Keratinocyte (primary cell): ENCODE measurements at regions not wholly inside any gene's neighbourhood (a gene's known extent, or its start where the extent isn't known, plus 50 kb on each side); places are given as distances from the start of the nearest gene placed in this dataset.

ENCODE experiments used
- DNase-seq: peaks from one replicate; pipeline ENCODE4 v3.0.0-alpha.2; 2011; ENCODE audit warnings: low read depth, missing footprints, low spot score
- FAIRE-seq: peaks from 2 replicates; lab custom pipeline; 2011; peaks lifted over from hg19 to GRCh38; lab: Jason Lieb, UNC
- H2AFZ ChIP-seq: 2 replicates; pipeline ENCODE4 v1.6.0; 2012; ENCODE audit warnings: low read length, control low read depth, inconsistent platforms; ENCODE audit not compliant: control insufficient read depth
- H3K27ac ChIP-seq: 2 replicates; pipeline ENCODE4 v1.5.1; 2011; ENCODE audit warnings: low read length; ENCODE audit not compliant: control insufficient read depth, insufficient read depth
- H3K27me3 ChIP-seq: 3 replicates; pipeline ENCODE4 v1.6.0; 2011; ENCODE audit warnings: low read length; ENCODE audit not compliant: control insufficient read depth, insufficient read depth; ENCODE audit errors: extremely low read depth
- H3K36me3 ChIP-seq, 2 experiments: 2 replicates in 1 of 2; 3 replicates in 1 of 2; pipeline ENCODE4 v1.5.1; 2011; ENCODE audit warnings: low read length in 2 of 2, mild to moderate bottlenecking in 1 of 2; ENCODE audit not compliant: control insufficient read depth in 2 of 2, insufficient read depth in 2 of 2; ENCODE audit errors: extremely low read depth in 1 of 2
- H3K4me1 ChIP-seq: 3 replicates; pipeline ENCODE4 v1.5.1; 2011; ENCODE audit warnings: low read length; ENCODE audit not compliant: control insufficient read depth, insufficient read depth; ENCODE audit errors: extremely low read depth
- H3K4me2 ChIP-seq: 3 replicates; pipeline ENCODE4 v1.6.0; 2011; ENCODE audit warnings: low read depth, low read length; ENCODE audit not compliant: control insufficient read depth, insufficient read depth; ENCODE audit errors: extremely low read depth
- H3K4me3 ChIP-seq, 3 experiments: fragments of 200-600 bp in 1 of 3; sonication (generic) in 1 of 3; 2 replicates in 2 of 3; 3 replicates in 1 of 3; pipeline ENCODE4 v1.5.1; 2011 to 2016; ENCODE audit warnings: low read length in 3 of 3, mild to moderate bottlenecking in 3 of 3, control low read depth in 2 of 3, inconsistent platforms in 1 of 3, low read depth in 1 of 3, mixed read lengths in 1 of 3, mixed run types in 1 of 3, moderate library complexity in 1 of 3; ENCODE audit not compliant: control insufficient read depth in 2 of 3, insufficient read depth in 2 of 3; ENCODE audit errors: extremely low read depth in 1 of 3
- H3K79me2 ChIP-seq: 2 replicates; pipeline ENCODE4 v1.6.0; 2012; ENCODE audit warnings: low read length; ENCODE audit not compliant: control insufficient read depth, insufficient read depth
- H3K9ac ChIP-seq: 3 replicates; pipeline ENCODE4 v1.6.0; 2011; ENCODE audit warnings: low read length; ENCODE audit not compliant: control insufficient read depth, insufficient read depth; ENCODE audit errors: extremely low read depth
- H3K9me1 ChIP-seq: 3 replicates; pipeline ENCODE4 v1.6.0; 2011; ENCODE audit warnings: low read length; ENCODE audit not compliant: control insufficient read depth, insufficient read depth; ENCODE audit errors: extremely low read depth
- H3K9me3 ChIP-seq: 2 replicates; pipeline ENCODE4 v1.5.1; 2012; ENCODE audit warnings: low read depth, low read length; ENCODE audit not compliant: control insufficient read depth
- H4K20me1 ChIP-seq: 3 replicates; pipeline ENCODE4 v1.6.0; 2011; ENCODE audit warnings: low read length; ENCODE audit not compliant: control insufficient read depth, insufficient read depth; ENCODE audit errors: extremely low read depth
- EZH2 ChIP-seq: IDR thresholded peaks from one replicate; pipeline ENCODE4 v1.6.1; 2012; ENCODE audit warnings: inconsistent platforms, mild to moderate bottlenecking, low read length, moderate library complexity
- dilution Hi-C: fragments of 300-500 bp; cut with MboI; formaldehyde crosslinking; loops from one replicate; pipeline ENCODE4 v1.7.0; 2020; ENCODE audit warnings: low sequenced_read_pairs; ENCODE audit not compliant: extremely low pct_ligation_motif_present
- TF ChIP-seq, protein P1 (sequence below), 3 experiments: IDR thresholded peaks in 1 of 3; conservative IDR thresholded peaks in 1 of 3; optimal IDR thresholded peaks in 1 of 3; 2 replicates in 2 of 3; 3 replicates in 1 of 3; pipeline versions ENCODE3 to v1.5.1; 2011; ENCODE audit warnings: low read length in 3 of 3, mild to moderate bottlenecking in 3 of 3, moderate library complexity in 2 of 3, control low read depth in 1 of 3, inconsistent platforms in 1 of 3; ENCODE audit not compliant: insufficient read depth in 2 of 3; ENCODE audit errors: extremely low read depth in 1 of 3

DNA sequence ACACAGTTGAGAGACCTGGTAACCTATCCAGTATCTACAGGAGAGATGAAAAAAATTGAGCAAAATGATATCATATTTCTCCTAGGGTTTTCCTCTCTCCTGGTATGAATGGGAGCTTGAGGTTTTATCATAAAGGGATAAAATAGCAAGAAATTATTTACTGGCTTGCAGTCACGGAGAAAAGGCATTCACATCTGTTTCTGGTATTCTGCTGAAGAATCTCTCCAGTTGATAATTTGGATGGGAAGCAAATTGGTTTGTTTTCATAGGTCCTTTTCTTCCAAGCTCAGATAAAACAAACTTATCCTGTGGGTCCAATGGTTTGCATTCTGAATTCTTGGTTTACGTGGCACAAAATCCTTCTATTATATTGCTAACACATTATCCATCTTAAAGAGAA lies 83.1 kb upstream of the GYPA start:
- H3K9me3 ChIP-seq, result no peaks in the 10 kb centered on the region
- H3K27me3 ChIP-seq, result no peaks in the 10 kb centered on the region
- H3K79me2 ChIP-seq, result no peaks in the 10 kb centered on the region
- FAIRE-seq, result no peak
- no peak overlapping the region for H3K4me3 ChIP-seq
- no peak for TF ChIP-seq EZH2
- TF ChIP-seq, protein P1, sequence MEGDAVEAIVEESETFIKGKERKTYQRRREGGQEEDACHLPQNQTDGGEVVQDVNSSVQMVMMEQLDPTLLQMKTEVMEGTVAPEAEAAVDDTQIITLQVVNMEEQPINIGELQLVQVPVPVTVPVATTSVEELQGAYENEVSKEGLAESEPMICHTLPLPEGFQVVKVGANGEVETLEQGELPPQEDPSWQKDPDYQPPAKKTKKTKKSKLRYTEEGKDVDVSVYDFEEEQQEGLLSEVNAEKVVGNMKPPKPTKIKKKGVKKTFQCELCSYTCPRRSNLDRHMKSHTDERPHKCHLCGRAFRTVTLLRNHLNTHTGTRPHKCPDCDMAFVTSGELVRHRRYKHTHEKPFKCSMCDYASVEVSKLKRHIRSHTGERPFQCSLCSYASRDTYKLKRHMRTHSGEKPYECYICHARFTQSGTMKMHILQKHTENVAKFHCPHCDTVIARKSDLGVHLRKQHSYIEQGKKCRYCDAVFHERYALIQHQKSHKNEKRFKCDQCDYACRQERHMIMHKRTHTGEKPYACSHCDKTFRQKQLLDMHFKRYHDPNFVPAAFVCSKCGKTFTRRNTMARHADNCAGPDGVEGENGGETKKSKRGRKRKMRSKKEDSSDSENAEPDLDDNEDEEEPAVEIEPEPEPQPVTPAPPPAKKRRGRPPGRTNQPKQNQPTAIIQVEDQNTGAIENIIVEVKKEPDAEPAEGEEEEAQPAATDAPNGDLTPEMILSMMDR (optimal IDR thresholded peaks at IDR 0.05 in 1 of 3, IDR thresholded peaks at IDR 0.05 in 1 of 3, conservative IDR thresholded peaks at IDR 0.05 in 1 of 3; ENCODE audit: extremely low read depth in 1 of 3, insufficient read depth in 2 of 3, low read length in 3 of 3), result no peak
- no peaks in the 10 kb centered on the region for H4K20me1 ChIP-seq
- H3K4me1 ChIP-seq, result no peaks in the 10 kb centered on the region
- dilution Hi-C loops, result no loop called here
- H3K4me2 ChIP-seq, result no peak overlapping the region
- no peak for DNase-seq
- no peak overlapping the region for H2AFZ ChIP-seq
- H3K27ac ChIP-seq, result no peak overlapping the region
- no peaks in the 10 kb centered on the region for H3K36me3 ChIP-seq
- no peak overlapping the region for H3K9ac ChIP-seq
- no peaks in the 10 kb centered on the region for H3K9me1 ChIP-seq

DNA sequence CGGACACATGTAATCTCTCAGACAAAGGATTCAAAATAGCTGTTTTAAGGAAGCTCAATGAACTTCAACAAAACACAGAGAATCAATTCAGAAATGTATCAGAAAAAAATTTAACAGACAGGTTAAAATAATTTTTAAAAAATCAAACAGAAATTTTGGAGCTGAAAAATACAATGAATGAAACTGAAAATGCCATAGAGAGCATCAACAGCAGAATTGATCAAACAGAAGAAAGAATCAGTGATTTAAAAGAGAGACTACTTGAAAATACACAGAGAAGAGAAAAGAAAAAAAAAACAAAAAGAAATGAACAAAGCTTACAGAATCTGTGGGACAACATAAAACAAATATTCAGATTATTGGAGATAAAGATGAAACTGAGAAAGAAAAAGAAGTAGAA lies 118.8 kb upstream of the GYPA start:
- Histone ChIP-seq H3K9me1 (no peaks in the 10 kb centered on the region), H2AFZ (no peak overlapping the region), H3K27me3 (no peaks in the 10 kb centered on the region), H3K4me3 (no peak overlapping the region), H4K20me1 (no peaks in the 10 kb centered on the region), H3K36me3 (no peaks in the 10 kb centered on the region), H3K27ac (no peak overlapping the region), H3K9ac (no peak overlapping the region), H3K79me2 (no peaks in the 10 kb centered on the region), H3K4me1 (no peaks in the 10 kb centered on the region), H3K9me3 (no peaks in the 10 kb centered on the region), H3K4me2 (no peak overlapping the region)
- DNase-seq, result no peak
- dilution Hi-C loops, result no loop called here
- no peak for FAIRE-seq
- no peak for TF ChIP-seq EZH2
- TF ChIP-seq, protein P1 (optimal IDR thresholded peaks at IDR 0.05 in 1 of 3, IDR thresholded peaks at IDR 0.05 in 1 of 3, conservative IDR thresholded peaks at IDR 0.05 in 1 of 3; ENCODE audit: extremely low read depth in 1 of 3, insufficient read depth in 2 of 3, low read length in 3 of 3), result no peak
